WI38 (cell line): ENCODE measurements at regions not wholly inside any gene's neighbourhood (a gene's known extent, or its start where the extent isn't known, plus 50 kb on each side); places are given as distances from the start of the nearest gene placed in this dataset.
"Not testable (repeated sequence)": the region's sequence is repeated elsewhere in the genome, so short reads cannot be mapped to it uniquely, and the experiment has no call there.

Experiments
- H3K4me3 ChIP-seq: 2 replicates; pipeline ENCODE4 v1.5.1; 2011; ENCODE audit warnings: low read depth, mild to moderate bottlenecking, control low read depth, low read length
- TF ChIP-seq, protein P1 (sequence below): IDR thresholded peaks from 2 replicates; pipeline ENCODE4 v1.5.1; 2012; ENCODE audit warnings: low read depth, mild to moderate bottlenecking, control low read depth, low read length

DNA sequence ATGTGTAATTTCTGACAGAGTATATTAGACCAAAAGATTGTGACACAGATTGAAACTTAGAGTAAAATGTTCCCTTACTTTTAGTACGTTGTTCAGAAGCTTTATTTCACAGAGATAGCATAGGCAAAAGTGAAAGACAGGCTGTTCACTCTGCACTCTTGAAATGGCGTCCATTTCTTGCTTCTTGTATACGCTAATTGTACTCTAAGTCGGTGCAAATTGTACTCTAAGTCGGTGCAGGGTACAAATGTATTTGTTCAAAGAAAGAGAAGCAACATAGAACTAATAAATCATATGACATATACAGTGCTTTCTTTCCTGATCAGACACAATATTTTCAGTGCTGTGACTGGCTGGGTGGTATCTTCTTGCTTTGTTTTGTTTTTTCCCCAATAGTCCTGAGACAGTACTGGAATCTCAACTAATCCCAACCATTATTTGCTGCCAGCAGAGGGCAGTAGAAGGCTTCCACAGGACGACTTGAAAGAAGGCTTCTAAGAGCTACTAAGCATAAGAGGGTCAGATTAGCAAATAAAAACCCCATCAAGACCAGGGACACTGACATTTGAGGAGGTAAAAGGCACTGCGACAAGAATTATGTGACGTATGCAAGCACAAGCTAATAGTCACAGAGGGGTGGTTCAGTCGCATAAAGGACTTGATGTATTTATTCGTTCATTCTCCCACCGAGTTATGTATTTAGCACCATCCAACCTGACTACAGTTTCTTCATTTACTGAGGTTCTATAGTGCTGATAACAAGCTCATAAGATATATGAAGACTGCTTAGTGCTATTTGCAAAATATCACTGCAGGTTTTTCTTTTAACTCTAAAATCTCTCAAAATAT lies 831.8 kb downstream of the TAF11L14 start:
- TF ChIP-seq, protein P1, sequence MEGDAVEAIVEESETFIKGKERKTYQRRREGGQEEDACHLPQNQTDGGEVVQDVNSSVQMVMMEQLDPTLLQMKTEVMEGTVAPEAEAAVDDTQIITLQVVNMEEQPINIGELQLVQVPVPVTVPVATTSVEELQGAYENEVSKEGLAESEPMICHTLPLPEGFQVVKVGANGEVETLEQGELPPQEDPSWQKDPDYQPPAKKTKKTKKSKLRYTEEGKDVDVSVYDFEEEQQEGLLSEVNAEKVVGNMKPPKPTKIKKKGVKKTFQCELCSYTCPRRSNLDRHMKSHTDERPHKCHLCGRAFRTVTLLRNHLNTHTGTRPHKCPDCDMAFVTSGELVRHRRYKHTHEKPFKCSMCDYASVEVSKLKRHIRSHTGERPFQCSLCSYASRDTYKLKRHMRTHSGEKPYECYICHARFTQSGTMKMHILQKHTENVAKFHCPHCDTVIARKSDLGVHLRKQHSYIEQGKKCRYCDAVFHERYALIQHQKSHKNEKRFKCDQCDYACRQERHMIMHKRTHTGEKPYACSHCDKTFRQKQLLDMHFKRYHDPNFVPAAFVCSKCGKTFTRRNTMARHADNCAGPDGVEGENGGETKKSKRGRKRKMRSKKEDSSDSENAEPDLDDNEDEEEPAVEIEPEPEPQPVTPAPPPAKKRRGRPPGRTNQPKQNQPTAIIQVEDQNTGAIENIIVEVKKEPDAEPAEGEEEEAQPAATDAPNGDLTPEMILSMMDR, result no peak
- no peak overlapping the region for H3K4me3 ChIP-seq

DNA sequence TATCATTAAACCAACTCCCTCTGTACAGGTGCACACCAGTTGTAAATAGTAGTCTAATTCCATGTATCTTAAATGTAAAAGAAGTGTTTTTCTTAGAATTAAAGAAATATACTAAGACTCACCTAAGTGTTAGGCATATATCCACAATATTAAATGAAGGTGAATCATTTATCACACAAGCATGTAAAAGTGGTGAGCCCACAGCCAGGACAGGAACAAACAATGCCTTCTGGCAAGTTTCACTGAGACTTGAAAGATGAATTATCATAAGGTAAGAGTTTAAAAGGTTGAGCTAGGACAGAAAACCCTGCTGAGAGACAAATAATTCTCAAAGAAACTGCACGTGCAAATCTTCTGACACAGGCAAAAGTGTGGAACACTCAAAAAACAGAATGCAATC lies 832.5 kb downstream of the TAF11L14 start:
- no peak overlapping the region for H3K4me3 ChIP-seq
- TF ChIP-seq, protein P1, result no peak

GRCh38 chr5:18471791-18472190 lies 837.5 kb downstream of the TAF11L14 start:
- H3K4me3 ChIP-seq, result not testable (repeated sequence)

- TF ChIP-seq, protein P1, result no peak
- H3K4me3 ChIP-seq, result no peak overlapping the region
These were observed 849.2 kb downstream of the TAF11L14 start for GRCh38 chr5:18483451-18483850.

- H3K4me3 ChIP-seq, result no peak overlapping the region
- TF ChIP-seq, protein P1, result no peak
These were observed 853.7 kb downstream of the TAF11L14 start for GRCh38 chr5:18487928-18488480.

GRCh38 chr5:18489703-18490102 lies 855.4 kb downstream of the TAF11L14 start:
- TF ChIP-seq, protein P1, result no peak
- no peak overlapping the region for H3K4me3 ChIP-seq

GRCh38 chr5:18491349-18491748 lies 857.1 kb downstream of the TAF11L14 start:
- TF ChIP-seq, protein P1, result no peak
- H3K4me3 ChIP-seq, result no peak overlapping the region
